ENCODE measurements at regions not wholly inside any gene's neighbourhood (a gene's known extent, or its start where the extent isn't known, plus 50 kb on each side); places are given as distances from the start of the nearest gene placed in this dataset.
"Not testable (repeated sequence)": the region's sequence is repeated elsewhere in the genome, so short reads cannot be mapped to it uniquely, and the experiment has no call there.

GRCh38 chr9:39588500-39589137, 233.2 kb downstream of the SPATA31A1 start:
- H3K4me2 ChIP-seq (ENCODE audit: extremely low read depth, insufficient read depth, low read length): no peak overlapping the region
- no peak for TF ChIP-seq CTCF (conservative IDR thresholded peaks at IDR 0.05 in 1 of 2, IDR thresholded peaks at IDR 0.05 in 1 of 2; ENCODE audit: low read depth in 1 of 2, low read length in 2 of 2)
- no peak for TF ChIP-seq EZH2 (IDR thresholded peaks at IDR 0.05; ENCODE audit: low read length, missing control alignments)
- H3K27me3 ChIP-seq (ENCODE audit: control insufficient read depth, insufficient read depth, low read length): no peaks in the 10 kb centered on the region

DNA sequence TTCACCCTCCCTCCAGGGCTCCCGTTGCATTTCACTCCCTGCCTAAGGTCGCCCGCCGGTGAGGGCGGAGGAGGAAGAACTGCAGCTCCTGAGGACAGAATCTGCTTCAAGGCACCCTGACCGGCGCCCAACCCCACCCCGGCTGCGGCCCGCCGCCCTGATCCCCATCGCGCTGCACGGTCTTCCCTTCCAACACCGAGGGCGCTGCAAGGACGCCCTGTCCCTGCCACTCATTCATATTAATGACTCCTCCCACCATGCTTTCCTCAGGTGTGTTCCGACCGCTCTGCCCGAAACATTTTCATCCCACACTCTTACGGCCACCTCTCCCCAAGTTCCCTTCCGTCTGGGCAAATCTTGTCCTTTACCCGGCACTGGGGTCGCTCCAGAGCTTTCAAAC, 248.6 kb downstream of the SPATA31A1 start:
- H3K27ac ChIP-seq (ENCODE audit: insufficient read depth, low read length); DNase-seq (ENCODE audit: low read depth in 2 of 2); H3K36me3 ChIP-seq (ENCODE audit: control insufficient read depth, insufficient read depth, low read length); H4K20me1 ChIP-seq (ENCODE audit: control insufficient read depth, extremely low read depth, insufficient read depth, low read length); H3K9me3 ChIP-seq (ENCODE audit: control insufficient read depth, insufficient read depth, low read depth, low read length); H3K4me1 ChIP-seq (ENCODE audit: control insufficient read depth, extremely low read depth, insufficient read depth, low read length); H3K4me2 ChIP-seq (ENCODE audit: extremely low read depth, insufficient read depth, low read length); H3K79me2 ChIP-seq (ENCODE audit: control insufficient read depth, insufficient read depth, low read length); H3K4me3 ChIP-seq (replicated peaks in 1 of 4; ENCODE audit: control extremely low read depth in 1 of 4, insufficient read depth in 1 of 4, low read depth in 3 of 4, low read length in 4 of 4); H3K9ac ChIP-seq (ENCODE audit: insufficient read depth, low read length); H3K27me3 ChIP-seq (ENCODE audit: control insufficient read depth, insufficient read depth, low read length); H2AFZ ChIP-seq (ENCODE audit: low read length): not testable (repeated sequence)

More at GRCh38 chr9:39588500-39589137, 233.2 kb downstream of the SPATA31A1 start:
- H3K4me1 ChIP-seq (ENCODE audit: control insufficient read depth, extremely low read depth, insufficient read depth, low read length): no peaks in the 10 kb centered on the region
- no peak overlapping the region for H3K9ac ChIP-seq (ENCODE audit: insufficient read depth, low read length)
- H3K27ac ChIP-seq (ENCODE audit: insufficient read depth, low read length): no peak overlapping the region
- no peak overlapping the region for H2AFZ ChIP-seq (ENCODE audit: low read length)
- H4K20me1 ChIP-seq (ENCODE audit: control insufficient read depth, extremely low read depth, insufficient read depth, low read length): no peaks in the 10 kb centered on the region
- H3K79me2 ChIP-seq (ENCODE audit: control insufficient read depth, insufficient read depth, low read length): no peaks in the 10 kb centered on the region
- no peaks in the 10 kb centered on the region for H3K9me3 ChIP-seq (ENCODE audit: control insufficient read depth, insufficient read depth, low read depth, low read length)
- DNase-seq (ENCODE audit: low read depth in 2 of 2): no peak
- no peaks in the 10 kb centered on the region for H3K36me3 ChIP-seq (ENCODE audit: control insufficient read depth, insufficient read depth, low read length)
- H3K4me3 ChIP-seq (replicated peaks in 1 of 4; ENCODE audit: control extremely low read depth in 1 of 4, insufficient read depth in 1 of 4, low read depth in 3 of 4, low read length in 4 of 4): no peak overlapping the region

DNA sequence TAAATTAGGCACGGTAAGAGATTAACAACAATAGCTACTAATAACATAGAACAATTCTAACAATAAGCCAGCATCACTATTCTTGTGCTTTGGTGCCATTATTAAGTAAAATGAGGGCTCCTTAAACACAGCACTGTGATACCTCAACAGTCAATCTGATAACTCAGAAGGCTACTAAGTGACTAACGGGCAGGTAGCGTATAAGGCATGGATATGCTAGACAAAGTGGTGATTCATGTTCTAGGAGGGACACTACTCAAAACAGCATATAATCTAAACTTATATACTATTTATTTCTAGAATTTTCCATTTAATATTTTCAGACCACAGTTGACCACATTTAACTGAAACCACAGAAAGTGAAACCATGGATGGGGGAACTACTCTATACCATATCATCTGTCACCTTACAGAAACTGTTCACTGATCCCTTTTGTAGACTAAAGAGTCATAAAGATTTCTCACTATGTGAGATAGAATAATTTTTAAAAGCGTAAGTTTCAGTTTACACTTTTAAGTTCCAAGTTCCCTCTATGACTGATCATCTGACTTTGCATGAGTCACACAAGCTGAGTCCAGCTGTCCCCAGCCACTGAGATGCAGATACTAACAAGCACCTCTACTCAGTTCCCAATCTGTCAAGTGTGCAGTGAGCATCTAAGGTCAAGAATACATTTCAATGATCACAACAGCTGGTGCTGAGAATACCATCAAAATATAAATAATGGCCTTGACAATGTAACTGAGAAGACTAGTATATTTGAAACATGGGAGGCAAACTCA, 256.2 kb downstream of the SPATA31A1 start:
- not testable (repeated sequence) for H3K4me2 ChIP-seq (ENCODE audit: extremely low read depth, insufficient read depth, low read length); H3K4me3 ChIP-seq (replicated peaks in 1 of 4; ENCODE audit: control extremely low read depth in 1 of 4, insufficient read depth in 1 of 4, low read depth in 3 of 4, low read length in 4 of 4); H3K36me3 ChIP-seq (ENCODE audit: control insufficient read depth, insufficient read depth, low read length); H3K27ac ChIP-seq (ENCODE audit: insufficient read depth, low read length); H3K9ac ChIP-seq (ENCODE audit: insufficient read depth, low read length); H4K20me1 ChIP-seq (ENCODE audit: control insufficient read depth, extremely low read depth, insufficient read depth, low read length); DNase-seq (ENCODE audit: low read depth in 2 of 2); H2AFZ ChIP-seq (ENCODE audit: low read length); H3K79me2 ChIP-seq (ENCODE audit: control insufficient read depth, insufficient read depth, low read length); H3K9me3 ChIP-seq (ENCODE audit: control insufficient read depth, insufficient read depth, low read depth, low read length); H3K27me3 ChIP-seq (ENCODE audit: control insufficient read depth, insufficient read depth, low read length); H3K4me1 ChIP-seq (ENCODE audit: control insufficient read depth, extremely low read depth, insufficient read depth, low read length)

- H3K27ac ChIP-seq (ENCODE audit: insufficient read depth, low read length); H3K36me3 ChIP-seq (ENCODE audit: control insufficient read depth, insufficient read depth, low read length); H3K4me3 ChIP-seq (replicated peaks in 1 of 4; ENCODE audit: control extremely low read depth in 1 of 4, insufficient read depth in 1 of 4, low read depth in 3 of 4, low read length in 4 of 4); H3K27me3 ChIP-seq (ENCODE audit: control insufficient read depth, insufficient read depth, low read length); H2AFZ ChIP-seq (ENCODE audit: low read length); H4K20me1 ChIP-seq (ENCODE audit: control insufficient read depth, extremely low read depth, insufficient read depth, low read length); H3K9ac ChIP-seq (ENCODE audit: insufficient read depth, low read length); H3K4me1 ChIP-seq (ENCODE audit: control insufficient read depth, extremely low read depth, insufficient read depth, low read length); DNase-seq (ENCODE audit: low read depth in 2 of 2); H3K9me3 ChIP-seq (ENCODE audit: control insufficient read depth, insufficient read depth, low read depth, low read length); H3K4me2 ChIP-seq (ENCODE audit: extremely low read depth, insufficient read depth, low read length); H3K79me2 ChIP-seq (ENCODE audit: control insufficient read depth, insufficient read depth, low read length): not testable (repeated sequence)
These were observed 261.0 kb downstream of the SPATA31A1 start for GRCh38 chr9:39616480-39616879.

- not testable (repeated sequence) for H3K4me2 ChIP-seq (ENCODE audit: extremely low read depth, insufficient read depth, low read length)
These were observed 268.6 kb downstream of the SPATA31A1 start for GRCh38 chr9:39624048-39624447.

DNA sequence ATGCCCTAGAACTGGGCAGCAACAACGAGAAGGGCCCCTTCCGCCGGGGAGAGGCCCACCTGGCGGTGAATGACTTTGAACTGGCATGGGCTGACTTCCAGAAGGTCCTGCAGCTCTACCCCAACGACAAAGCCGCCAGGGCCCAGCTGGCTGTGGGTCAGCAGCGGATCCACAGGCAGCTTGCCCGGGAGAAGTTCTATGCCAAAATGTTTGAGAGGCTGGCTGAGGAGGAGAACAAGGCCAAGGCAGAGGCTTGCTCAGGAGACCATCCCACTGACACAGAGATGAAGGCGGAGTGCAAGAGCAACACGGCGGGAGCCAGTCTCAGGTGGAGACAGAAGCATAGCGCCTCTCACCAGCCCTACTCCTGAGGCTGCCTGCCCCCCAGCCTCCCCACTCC, 276.6 kb downstream of the SPATA31A1 start:
- not testable (repeated sequence) for H3K4me3 ChIP-seq (replicated peaks in 1 of 4; ENCODE audit: control extremely low read depth in 1 of 4, insufficient read depth in 1 of 4, low read depth in 3 of 4, low read length in 4 of 4); H3K27me3 ChIP-seq (ENCODE audit: control insufficient read depth, insufficient read depth, low read length); H3K9ac ChIP-seq (ENCODE audit: insufficient read depth, low read length); H3K36me3 ChIP-seq (ENCODE audit: control insufficient read depth, insufficient read depth, low read length); H3K9me3 ChIP-seq (ENCODE audit: control insufficient read depth, insufficient read depth, low read depth, low read length); DNase-seq (ENCODE audit: low read depth in 2 of 2); H3K4me2 ChIP-seq (ENCODE audit: extremely low read depth, insufficient read depth, low read length); H4K20me1 ChIP-seq (ENCODE audit: control insufficient read depth, extremely low read depth, insufficient read depth, low read length); H2AFZ ChIP-seq (ENCODE audit: low read length); H3K4me1 ChIP-seq (ENCODE audit: control insufficient read depth, extremely low read depth, insufficient read depth, low read length); H3K27ac ChIP-seq (ENCODE audit: insufficient read depth, low read length); H3K79me2 ChIP-seq (ENCODE audit: control insufficient read depth, insufficient read depth, low read length)

More at GRCh38 chr9:39624048-39624447, 268.6 kb downstream of the SPATA31A1 start:
- H2AFZ ChIP-seq (ENCODE audit: low read length); DNase-seq (ENCODE audit: low read depth in 2 of 2); H4K20me1 ChIP-seq (ENCODE audit: control insufficient read depth, extremely low read depth, insufficient read depth, low read length); H3K79me2 ChIP-seq (ENCODE audit: control insufficient read depth, insufficient read depth, low read length); H3K27ac ChIP-seq (ENCODE audit: insufficient read depth, low read length); H3K4me3 ChIP-seq (replicated peaks in 1 of 4; ENCODE audit: control extremely low read depth in 1 of 4, insufficient read depth in 1 of 4, low read depth in 3 of 4, low read length in 4 of 4); H3K27me3 ChIP-seq (ENCODE audit: control insufficient read depth, insufficient read depth, low read length); H3K9ac ChIP-seq (ENCODE audit: insufficient read depth, low read length); H3K36me3 ChIP-seq (ENCODE audit: control insufficient read depth, insufficient read depth, low read length); H3K4me1 ChIP-seq (ENCODE audit: control insufficient read depth, extremely low read depth, insufficient read depth, low read length); H3K9me3 ChIP-seq (ENCODE audit: control insufficient read depth, insufficient read depth, low read depth, low read length): not testable (repeated sequence)

All from fibroblast of lung (primary cell).